Mesendoderm (in vitro differentiated cells): ENCODE measurements at regions not wholly inside any gene's neighbourhood (a gene's known extent, or its start where the extent isn't known, plus 50 kb on each side); places are given as distances from the start of the nearest gene placed in this dataset.

Experiments
- DNase-seq: peaks from one replicate; pipeline ENCODE4 v3.0.0; 2013
- H2AK5ac ChIP-seq: 2 replicates; pipeline ENCODE4 v1.6.1; 2013; ENCODE audit warnings: low read length, inconsistent platforms
- H2BK120ac ChIP-seq: 2 replicates; pipeline ENCODE4 v1.6.1; 2013; ENCODE audit warnings: low read depth, mild to moderate bottlenecking, low read length, moderate library complexity, mixed read lengths
- H2BK15ac ChIP-seq: replicated peaks from 2 replicates; pipeline ENCODE4 v1.6.1; 2013; ENCODE audit warnings: low read depth, mild to moderate bottlenecking, moderate library complexity
- H2BK5ac ChIP-seq: 2 replicates; pipeline ENCODE4 v1.6.1; 2013; ENCODE audit warnings: low read length, inconsistent platforms
- H3K18ac ChIP-seq: 2 replicates; pipeline ENCODE4 v1.6.1; 2013; ENCODE audit warnings: mild to moderate bottlenecking, low read length, mixed read lengths
- H3K23ac ChIP-seq: one replicate; pipeline ENCODE4 v1.6.1; 2013; ENCODE audit warnings: low read length
- H3K27ac ChIP-seq: 2 replicates; pipeline ENCODE4 v1.5.1; 2013; ENCODE audit warnings: low read depth, mild to moderate bottlenecking, inconsistent platforms, low read length, moderate library complexity
- H3K27me3 ChIP-seq: 2 replicates; pipeline ENCODE4 v1.6.1; 2013; ENCODE audit warnings: low read length, control low read depth, mild to moderate bottlenecking, inconsistent platforms; ENCODE audit not compliant: insufficient read depth, poor library complexity
- H3K36me3 ChIP-seq: 2 replicates; pipeline ENCODE4 v1.6.1; 2013; ENCODE audit warnings: low read length, inconsistent platforms; ENCODE audit not compliant: control insufficient read depth, insufficient read depth
- H3K4ac ChIP-seq: one replicate; pipeline ENCODE4 v1.6.1; 2013; ENCODE audit warnings: low read depth, mild to moderate bottlenecking, low read length, moderate library complexity
- H3K4me1 ChIP-seq: 2 replicates; pipeline ENCODE4 v1.6.1; 2013; ENCODE audit warnings: low read depth, low read length, inconsistent platforms; ENCODE audit not compliant: control insufficient read depth
- H3K4me2 ChIP-seq: 2 replicates; pipeline ENCODE4 v1.6.1; 2013; ENCODE audit warnings: low read length
- H3K4me3 ChIP-seq: 2 replicates; pipeline ENCODE4 v1.5.1; 2013; ENCODE audit warnings: mild to moderate bottlenecking, low read length
- H3K56ac ChIP-seq: one replicate; pipeline ENCODE4 v1.6.1; 2013; ENCODE audit warnings: low read length
- H3K79me1 ChIP-seq: 2 replicates; pipeline ENCODE4 v1.6.1; 2013; ENCODE audit warnings: low read length, inconsistent platforms
- H3K79me2 ChIP-seq: 2 replicates; pipeline ENCODE4 v1.6.1; 2013; ENCODE audit warnings: mild to moderate bottlenecking, low read length; ENCODE audit not compliant: control insufficient read depth, insufficient read depth
- H3K9ac ChIP-seq: 2 replicates; pipeline ENCODE4 v1.6.1; 2013; ENCODE audit warnings: low read length, inconsistent platforms
- H4K5ac ChIP-seq: one replicate; pipeline ENCODE4 v1.6.1; 2013; ENCODE audit warnings: low read length
- H4K8ac ChIP-seq: one replicate; pipeline ENCODE4 v1.6.1; 2013; ENCODE audit warnings: low read depth, mild to moderate bottlenecking, control low read depth, low read length, moderate library complexity
- WGBS: extraction: QIAGEN DNeasy Blood & Tissue Kit; methylation state at CpG from one replicate; pipeline ENCODE4 v1.1.7; 2013; ENCODE audit warnings: low lambda C conversion rate, missing lambda C conversion rate; ENCODE audit not compliant: insufficient coverage; ENCODE audit errors: extremely low coverage; 5-methylcytosine and 5-hydroxymethylcytosine counted together

- Histone ChIP-seq H2AK5ac (no peak overlapping the region), H3K4me2 (no peak overlapping the region), H2BK120ac (no peak overlapping the region), H2BK15ac (peak overlapping the region; percentile 0), H3K4ac (no peak overlapping the region), H3K56ac (peak overlapping the region; percentile 40), H4K8ac (no peak overlapping the region), H3K18ac (no peak overlapping the region), H3K36me3 (no peaks in the 10 kb centered on the region), H3K79me1 (no peaks in the 10 kb centered on the region), H3K79me2 (no peaks in the 10 kb centered on the region), H3K27ac (no peak overlapping the region), H3K27me3 (no peaks in the 10 kb centered on the region), H4K5ac (no peak overlapping the region), H2BK5ac (no peak overlapping the region), H3K9ac (no peak overlapping the region), H3K4me1 (no peaks in the 10 kb centered on the region), H3K23ac (no peak overlapping the region), H3K4me3 (no peak overlapping the region)
- WGBS, result no CpG with 5 or more reads among the region's 13 CpGs
- peak; percentile 69 for DNase-seq
Measured at GRCh38 chr5:82406205-82406773, 128.1 kb upstream of the RPS23 start.

GRCh38 chr5:82405618-82406204 is 127.6 kb upstream of the RPS23 start:
- Histone ChIP-seq H3K4me2 (no peak overlapping the region), H3K79me1 (no peaks in the 10 kb centered on the region), H2AK5ac (no peak overlapping the region), H2BK120ac (no peak overlapping the region), H3K27ac (no peak overlapping the region), H3K79me2 (no peaks in the 10 kb centered on the region), H2BK15ac (peak overlapping the region; percentile 0), H3K56ac (no peak overlapping the region), H4K5ac (no peak overlapping the region), H3K4me1 (no peaks in the 10 kb centered on the region), H3K36me3 (no peaks in the 10 kb centered on the region), H3K23ac (no peak overlapping the region), H3K4me3 (no peak overlapping the region), H3K27me3 (no peaks in the 10 kb centered on the region), H4K8ac (no peak overlapping the region), H3K4ac (no peak overlapping the region), H3K18ac (no peak overlapping the region), H3K9ac (no peak overlapping the region), H2BK5ac (no peak overlapping the region)
- WGBS, result 100% methylated on average over 1 of the region's 4 CpGs
- no peak for DNase-seq

GRCh38 chr5:82405161-82405560 is 127.0 kb upstream of the RPS23 start:
- Histone ChIP-seq H3K79me2 (no peaks in the 10 kb centered on the region), H3K4me1 (no peaks in the 10 kb centered on the region), H3K4ac (no peak overlapping the region), H3K36me3 (no peaks in the 10 kb centered on the region), H3K4me3 (no peak overlapping the region), H3K27ac (no peak overlapping the region), H2BK15ac (no peak overlapping the region), H3K79me1 (no peaks in the 10 kb centered on the region), H3K18ac (no peak overlapping the region), H2BK120ac (no peak overlapping the region), H2BK5ac (no peak overlapping the region), H3K23ac (no peak overlapping the region), H3K9ac (no peak overlapping the region), H3K4me2 (no peak overlapping the region), H3K56ac (no peak overlapping the region), H4K8ac (no peak overlapping the region), H4K5ac (no peak overlapping the region), H3K27me3 (no peaks in the 10 kb centered on the region), H2AK5ac (no peak overlapping the region)
- no peak for DNase-seq
- no CpG with 5 or more reads among the region's 2 CpGs for WGBS

- Histone ChIP-seq H3K18ac (no peak overlapping the region), H3K79me1 (no peaks in the 10 kb centered on the region), H3K27ac (no peak overlapping the region), H3K79me2 (no peaks in the 10 kb centered on the region), H3K4me2 (no peak overlapping the region), H4K5ac (no peak overlapping the region), H2BK120ac (no peak overlapping the region), H3K9ac (no peak overlapping the region), H3K56ac (no peak overlapping the region), H3K4me3 (no peak overlapping the region), H2BK5ac (no peak overlapping the region), H4K8ac (no peak overlapping the region), H3K36me3 (no peaks in the 10 kb centered on the region), H3K27me3 (no peaks in the 10 kb centered on the region), H3K23ac (no peak overlapping the region), H3K4ac (no peak overlapping the region), H2AK5ac (no peak overlapping the region), H3K4me1 (no peaks in the 10 kb centered on the region), H2BK15ac (no peak overlapping the region)
- DNase-seq, result no peak
- no CpG with 5 or more reads among the region's 3 CpGs for WGBS
Measured at GRCh38 chr5:82404382-82404945, 126.3 kb upstream of the RPS23 start.

- no peaks in the 10 kb centered on the region for H3K36me3 ChIP-seq
- no peaks in the 10 kb centered on the region for H3K79me2 ChIP-seq
- H2BK120ac ChIP-seq, result no peak overlapping the region
- H3K23ac ChIP-seq, result no peak overlapping the region
- H3K4ac ChIP-seq, result no peak overlapping the region
- H2BK5ac ChIP-seq, result no peak overlapping the region
- H2BK15ac ChIP-seq, result no peak overlapping the region
- H3K9ac ChIP-seq, result no peak overlapping the region
- no peaks in the 10 kb centered on the region for H3K79me1 ChIP-seq
- no peak overlapping the region for H4K5ac ChIP-seq
- H2AK5ac ChIP-seq, result no peak overlapping the region
- no peaks in the 10 kb centered on the region for H3K4me1 ChIP-seq
- no peak overlapping the region for H3K27ac ChIP-seq
- no peak overlapping the region for H3K4me3 ChIP-seq
- H4K8ac ChIP-seq, result no peak overlapping the region
- H3K56ac ChIP-seq, result no peak overlapping the region
- no peaks in the 10 kb centered on the region for H3K27me3 ChIP-seq
- H3K18ac ChIP-seq, result no peak overlapping the region
- H3K4me2 ChIP-seq, result no peak overlapping the region
- WGBS, result no CpG with 5 or more reads among the region's 2 CpGs
- no peak for DNase-seq
Measured at GRCh38 chr5:82403724-82404123, 125.6 kb upstream of the RPS23 start.

GRCh38 chr5:82403026-82403425 is 124.9 kb upstream of the RPS23 start:
- Histone ChIP-seq H3K18ac (no peak overlapping the region), H2BK5ac (no peak overlapping the region), H3K27me3 (no peaks in the 10 kb centered on the region), H4K8ac (no peak overlapping the region), H3K4ac (no peak overlapping the region), H2BK120ac (no peak overlapping the region), H3K36me3 (no peaks in the 10 kb centered on the region), H3K79me1 (no peaks in the 10 kb centered on the region), H4K5ac (no peak overlapping the region), H3K23ac (no peak overlapping the region), H3K27ac (no peak overlapping the region), H2AK5ac (no peak overlapping the region), H3K4me2 (no peak overlapping the region), H3K79me2 (no peaks in the 10 kb centered on the region), H3K56ac (no peak overlapping the region), H3K4me3 (no peak overlapping the region), H2BK15ac (no peak overlapping the region), H3K9ac (no peak overlapping the region), H3K4me1 (no peaks in the 10 kb centered on the region)
- WGBS, result no CpG with 5 or more reads among the region's 2 CpGs
- no peak for DNase-seq
